BJ (cell line): ENCODE measurements at regions not wholly inside any gene's neighbourhood (a gene's known extent, or its start where the extent isn't known, plus 50 kb on each side); places are given as distances from the start of the nearest gene placed in this dataset.

Source experiments
- CTCF ChIA-PET: fragments of 350-600 bp; formaldehyde crosslinking; extraction: SDS; loops from one replicate; lab custom pipeline; 2021; ENCODE audit warnings: antibody characterized with exemption, inconsistent platforms; lab: Yijun Ruan, JAX
- POLR2A ChIA-PET: fragments of 300-600 bp; sonication (Branson Sonifier 250); formaldehyde crosslinking; extraction: SDS; loops from one replicate; lab custom pipeline; 2021; ENCODE audit warnings: antibody characterized with exemption; lab: Charles Lee
- DNase-seq: peaks from one replicate; pipeline ENCODE4 v3.0.0-alpha.2; 2011; ENCODE audit warnings: low read depth
- H3K27me3 ChIP-seq: 2 replicates; pipeline ENCODE4 v1.6.0; 2011; ENCODE audit warnings: low read length; ENCODE audit not compliant: control insufficient read depth, insufficient read depth
- H3K36me3 ChIP-seq: 2 replicates; pipeline ENCODE4 v1.5.1; 2011; ENCODE audit warnings: low read length; ENCODE audit not compliant: control insufficient read depth, insufficient read depth
- H3K4me3 ChIP-seq: 2 replicates; pipeline ENCODE4 v1.5.1; 2011; ENCODE audit warnings: low read depth, mild to moderate bottlenecking, control low read depth, low read length
- CTCF ChIP-seq: IDR thresholded peaks from 2 replicates; pipeline ENCODE4 v1.5.1; 2011; ENCODE audit warnings: low read depth, mild to moderate bottlenecking, control low read depth, inconsistent platforms, low read length, moderate library complexity; ENCODE audit not compliant: insufficient read depth

GRCh38 chr13:39186205-39186875 is 148.1 kb downstream of the NHLRC3 start:
- Histone ChIP-seq H3K27me3 (no peaks in the 10 kb centered on the region), H3K4me3 (no peak overlapping the region), H3K36me3 (no peaks in the 10 kb centered on the region)
- no peak for DNase-seq
- CTCF ChIA-PET, result interaction anchor here (1.0 kb wide), 1 partner anchor 9 kb away, joined by 3 read pairs; no protein-coding TSS in a partner anchor
- POLR2A ChIA-PET, result no interaction called here
- TF ChIP-seq CTCF, result no peak

- H3K4me3 ChIP-seq, result no peak overlapping the region
- POLR2A ChIA-PET, result no interaction called here
- no peaks in the 10 kb centered on the region for H3K27me3 ChIP-seq
- no peak for DNase-seq
- TF ChIP-seq CTCF, result no peak
- CTCF ChIA-PET, result no interaction called here
- no peaks in the 10 kb centered on the region for H3K36me3 ChIP-seq
Measured at GRCh38 chr13:39189778-39190177, 151.5 kb downstream of the NHLRC3 start.

- H3K36me3 ChIP-seq, result no peaks in the 10 kb centered on the region
- H3K27me3 ChIP-seq, result no peaks in the 10 kb centered on the region
- POLR2A ChIA-PET, result no interaction called here
- CTCF ChIA-PET, result no interaction called here
- no peak overlapping the region for H3K4me3 ChIP-seq
- DNase-seq, result no peak
- no peak for TF ChIP-seq CTCF
Measured at GRCh38 chr13:39196965-39197646, 158.8 kb downstream of the NHLRC3 start.

GRCh38 chr13:39197647-39198007 is 159.4 kb downstream of the NHLRC3 start:
- no peak overlapping the region for H3K4me3 ChIP-seq
- no peaks in the 10 kb centered on the region for H3K36me3 ChIP-seq
- DNase-seq, result no peak
- no peak for TF ChIP-seq CTCF
- POLR2A ChIA-PET, result no interaction called here
- no peaks in the 10 kb centered on the region for H3K27me3 ChIP-seq
- CTCF ChIA-PET, result no interaction called here

- ChIA-PET POLR2A (no interaction called here), CTCF (no interaction called here)
- no peak for TF ChIP-seq CTCF
- no peaks in the 10 kb centered on the region for H3K27me3 ChIP-seq
- DNase-seq, result no peak
- H3K4me3 ChIP-seq, result no peak overlapping the region
- H3K36me3 ChIP-seq, result no peaks in the 10 kb centered on the region
Measured at GRCh38 chr13:39200249-39200910, 162.1 kb downstream of the NHLRC3 start.
